ENCODE measurements at regions not wholly inside any gene's neighbourhood (a gene's known extent, or its start where the extent isn't known, plus 50 kb on each side); places are given as distances from the start of the nearest gene placed in this dataset.

DNA sequence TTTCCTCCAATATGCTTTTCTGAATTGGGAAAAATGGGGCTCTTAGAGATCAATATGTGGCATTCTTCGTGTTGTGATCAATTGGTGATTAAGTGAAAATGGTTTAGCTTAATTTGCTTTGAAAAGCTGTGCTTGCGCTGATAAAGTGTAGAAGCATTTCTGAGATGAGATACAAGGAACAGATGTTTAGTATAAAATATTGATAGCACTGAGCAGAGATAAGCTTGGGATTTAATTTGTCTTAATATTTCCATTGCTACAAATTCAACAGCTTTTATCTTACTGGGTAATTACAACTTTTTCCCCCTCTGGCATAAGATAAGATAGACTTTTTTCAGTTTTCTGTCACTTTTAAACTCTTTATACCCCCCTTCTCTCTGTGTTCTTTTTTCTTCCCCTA lies 2204.9 kb upstream of the WWC1 start:
- TF ChIP-seq EZH2 (IDR thresholded peaks at IDR 0.05) (no peak), POLR2AphosphoS5 (IDR thresholded peaks at IDR 0.05; ENCODE audit: borderline replicate concordance, low read depth, low read length) (no peak)
